CD14-positive monocyte (primary cell): ENCODE measurements at regions not wholly inside any gene's neighbourhood (a gene's known extent, or its start where the extent isn't known, plus 50 kb on each side); places are given as distances from the start of the nearest gene placed in this dataset.
A peak's percentile ranks its signal among the peaks of the same experiment; 100 is the strongest.

ENCODE experiments used
- DNase-seq, 3 donors: peaks; one replicate each; pipeline ENCODE4 v3.0.0-alpha.2; 2011 to 2022
- H2AFZ ChIP-seq: 2 replicates; pipeline ENCODE4 v1.6.0; 2012; ENCODE audit warnings: mild to moderate bottlenecking, low read depth, low read length, inconsistent platforms; ENCODE audit not compliant: insufficient read depth, poor library complexity, severe bottlenecking
- H3K27ac ChIP-seq, 2 donors: 1 replicate in 1 of 2; 2 replicates in 1 of 2; pipeline ENCODE4 v1.5.1; 2012 to 2013; ENCODE audit warnings: low read length in 2 of 2, control low read depth in 1 of 2, inconsistent platforms in 1 of 2, low read depth in 1 of 2, mild to moderate bottlenecking in 1 of 2
- H3K27me3 ChIP-seq, 2 donors: one replicate each; pipeline versions ENCODE4 v1.6.0 to v1.6.1; 2011 to 2013; ENCODE audit warnings: low read length in 2 of 2; ENCODE audit not compliant: control insufficient read depth in 2 of 2, insufficient read depth in 2 of 2
- H3K36me3 ChIP-seq, 2 donors: replicated peaks in 1 of 2; 1 replicate in 1 of 2; 2 replicates in 1 of 2; pipeline versions ENCODE4 v1.5.1 to v1.6.1; 2012 to 2013; ENCODE audit warnings: low read length in 2 of 2, control low read depth in 1 of 2, inconsistent platforms in 1 of 2, mild to moderate bottlenecking in 1 of 2; ENCODE audit not compliant: insufficient read depth in 2 of 2, control insufficient read depth in 1 of 2
- H3K4me1 ChIP-seq, 2 donors: 1 replicate in 1 of 2; 2 replicates in 1 of 2; pipeline versions ENCODE4 v1.5.1 to v1.6.1; 2012 to 2013; ENCODE audit warnings: low read length in 2 of 2, control low read depth in 1 of 2, inconsistent platforms in 1 of 2, mild to moderate bottlenecking in 1 of 2, moderate library complexity in 1 of 2; ENCODE audit not compliant: insufficient read depth in 2 of 2, control insufficient read depth in 1 of 2
- H3K4me2 ChIP-seq: replicated peaks from 2 replicates; pipeline ENCODE3; 2012; ENCODE audit warnings: low read length, moderate library complexity, mild to moderate bottlenecking; ENCODE audit not compliant: poor library complexity, severe bottlenecking; ENCODE audit errors: extremely low read depth
- H3K4me3 ChIP-seq, 3 experiments: fragments of 200-600 bp in 1 of 3; sonication (generic) in 1 of 3; replicated peaks in 1 of 3; 1 replicate in 2 of 3; 2 replicates in 1 of 3; pipeline ENCODE4 v1.5.1; 2011 to 2013; ENCODE audit warnings: low read length in 3 of 3, mild to moderate bottlenecking in 3 of 3, control low read depth in 2 of 3, low read depth in 2 of 3, inconsistent platforms in 1 of 3, moderate library complexity in 1 of 3
- H3K79me2 ChIP-seq: 2 replicates; pipeline ENCODE4 v1.6.0; 2012; ENCODE audit warnings: mild to moderate bottlenecking, control low read depth, inconsistent platforms, low read length, moderate library complexity; ENCODE audit not compliant: insufficient read depth
- H3K9ac ChIP-seq: 2 replicates; pipeline ENCODE4 v1.6.0; 2017; ENCODE audit warnings: low read length, mild to moderate bottlenecking; ENCODE audit not compliant: insufficient read depth, poor library complexity, severe bottlenecking
- H3K9me3 ChIP-seq, 2 donors: replicated peaks in 1 of 2; 1 replicate in 1 of 2; 2 replicates in 1 of 2; pipeline versions ENCODE4 v1.5.1 to v1.6.1; 2012 to 2013; ENCODE audit warnings: low read length in 2 of 2, control low read depth in 1 of 2; ENCODE audit not compliant: control insufficient read depth in 1 of 2, insufficient read depth in 1 of 2
- H4K20me1 ChIP-seq: 2 replicates; pipeline ENCODE4 v1.6.0; 2012; ENCODE audit warnings: mild to moderate bottlenecking, low read length, control low read depth, moderate library complexity; ENCODE audit not compliant: insufficient read depth
- H3K27ac Mint-ChIP-seq, 7 donors: one replicate each; pipeline ENCODE4 v1.8.0; 2020; ENCODE audit warnings: mild to moderate bottlenecking in 7 of 7, mixed read lengths in 7 of 7, moderate library complexity in 6 of 7, inconsistent platforms in 2 of 7
- H3K27me3 Mint-ChIP-seq, 3 donors: one replicate each; pipeline ENCODE4 v1.8.0; 2021 to 2022; ENCODE audit warnings: low read depth in 3 of 3, mild to moderate bottlenecking in 3 of 3, mixed read lengths in 3 of 3, moderate library complexity in 3 of 3, inconsistent platforms in 1 of 3
- H3K36me3 Mint-ChIP-seq, 2 donors: one replicate each; pipeline ENCODE4 v1.8.0; 2020; ENCODE audit warnings: mixed read lengths in 2 of 2, inconsistent platforms in 1 of 2, mild to moderate bottlenecking in 1 of 2
- H3K4me1 Mint-ChIP-seq: one replicate; pipeline ENCODE4 v1.8.0; 2020; ENCODE audit warnings: mild to moderate bottlenecking, mixed read lengths
- H3K4me3 Mint-ChIP-seq, 2 donors: one replicate each; pipeline ENCODE4 v1.8.0; 2020; ENCODE audit warnings: mild to moderate bottlenecking in 2 of 2, mixed read lengths in 2 of 2, moderate library complexity in 1 of 2
- H3K9me3 Mint-ChIP-seq, 7 donors: one replicate each; pipeline ENCODE4 v1.8.0; 2020 to 2022; ENCODE audit warnings: mixed read lengths in 7 of 7, mild to moderate bottlenecking in 6 of 7, moderate library complexity in 6 of 7, inconsistent platforms in 2 of 7
- WGBS: methylation state at CpG from one replicate; pipeline ENCODE4 v1.1.5; 2013; ENCODE audit warnings: missing lambda C conversion rate; ENCODE audit not compliant: insufficient coverage; 5-methylcytosine and 5-hydroxymethylcytosine counted together
- intact Hi-C, 2 donors: fragments of 100-400 bp; cut with micrococcal nuclease; formaldehyde crosslinking; loops; one replicate each; pipeline versions ENCODE4 v1.15.0 to v1.15.1; 2023
- TF ChIP-seq, protein P1 (sequence below): fragments of 200-600 bp; IDR thresholded peaks from one replicate; pipeline ENCODE4 v1.8.0; 2022; ENCODE audit warnings: antibody characterized with exemption, mild to moderate bottlenecking

DNA sequence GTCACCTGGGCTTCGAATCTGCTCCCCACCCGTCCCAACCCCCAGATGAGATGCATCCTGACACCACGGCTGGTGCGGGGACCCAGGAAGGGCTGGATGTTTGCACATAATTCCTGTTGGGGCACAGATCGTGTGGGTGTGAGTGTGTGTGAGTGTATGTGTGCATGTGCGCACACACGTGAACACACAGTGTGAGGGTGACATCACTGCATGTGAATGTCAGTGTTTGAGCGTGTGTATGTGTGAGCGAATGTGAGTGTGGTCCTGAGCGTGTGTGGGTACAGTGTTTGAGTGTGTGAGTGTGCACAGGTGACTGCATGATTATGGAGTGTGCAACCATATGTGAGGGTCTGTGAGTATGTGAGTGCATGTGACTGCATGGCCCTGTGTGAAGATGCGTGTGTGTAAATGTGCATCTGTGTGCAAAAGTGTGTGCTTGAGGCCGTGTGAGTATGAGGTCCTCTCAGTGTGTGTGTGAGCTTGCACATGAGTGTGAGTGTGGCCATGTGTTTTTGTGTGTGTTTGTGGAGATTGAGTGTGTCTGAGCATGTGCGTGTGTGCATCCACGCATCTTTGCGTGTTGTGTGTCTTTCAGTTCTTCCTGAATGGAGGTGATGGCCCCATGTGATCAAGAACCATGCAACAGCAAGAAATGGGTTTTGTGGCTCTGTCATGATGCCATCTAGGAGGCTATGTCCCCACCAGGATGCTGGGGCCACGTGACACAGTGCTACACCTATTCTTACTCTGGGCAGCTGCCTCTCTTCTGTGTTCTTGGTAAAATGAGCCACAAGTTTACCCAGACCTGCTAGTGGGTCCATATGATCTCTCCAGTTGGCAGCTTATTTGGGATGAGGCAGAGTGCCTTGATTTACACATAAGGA is 70.5 kb upstream of the GCSH start:
- Histone ChIP-seq H3K27me3 (no peaks in the 10 kb centered on the region), H2AFZ (no peak overlapping the region), H3K9me3 (no peaks in the 10 kb centered on the region), H3K4me3 (no peak overlapping the region), H4K20me1 (no peaks in the 10 kb centered on the region), H3K4me1 (no peaks in the 10 kb centered on the region), H3K4me2 (no peak overlapping the region), H3K36me3 (no peaks in the 10 kb centered on the region), H3K79me2 (no peaks in the 10 kb centered on the region), H3K27ac (no peak overlapping the region), H3K9ac (no peak overlapping the region)
- no peak for DNase-seq
- intact Hi-C loops, result no loop called here
- no peaks in the 10 kb centered on the region for H3K4me1 Mint-ChIP-seq
- H3K27ac Mint-ChIP-seq, result no peak overlapping the region
- no peak overlapping the region for H3K4me3 Mint-ChIP-seq
- H3K9me3 Mint-ChIP-seq, result peaks cover 0 to 9% (median 0%) of the 10 kb centered on the region in 7 donors
- TF ChIP-seq, protein P1, sequence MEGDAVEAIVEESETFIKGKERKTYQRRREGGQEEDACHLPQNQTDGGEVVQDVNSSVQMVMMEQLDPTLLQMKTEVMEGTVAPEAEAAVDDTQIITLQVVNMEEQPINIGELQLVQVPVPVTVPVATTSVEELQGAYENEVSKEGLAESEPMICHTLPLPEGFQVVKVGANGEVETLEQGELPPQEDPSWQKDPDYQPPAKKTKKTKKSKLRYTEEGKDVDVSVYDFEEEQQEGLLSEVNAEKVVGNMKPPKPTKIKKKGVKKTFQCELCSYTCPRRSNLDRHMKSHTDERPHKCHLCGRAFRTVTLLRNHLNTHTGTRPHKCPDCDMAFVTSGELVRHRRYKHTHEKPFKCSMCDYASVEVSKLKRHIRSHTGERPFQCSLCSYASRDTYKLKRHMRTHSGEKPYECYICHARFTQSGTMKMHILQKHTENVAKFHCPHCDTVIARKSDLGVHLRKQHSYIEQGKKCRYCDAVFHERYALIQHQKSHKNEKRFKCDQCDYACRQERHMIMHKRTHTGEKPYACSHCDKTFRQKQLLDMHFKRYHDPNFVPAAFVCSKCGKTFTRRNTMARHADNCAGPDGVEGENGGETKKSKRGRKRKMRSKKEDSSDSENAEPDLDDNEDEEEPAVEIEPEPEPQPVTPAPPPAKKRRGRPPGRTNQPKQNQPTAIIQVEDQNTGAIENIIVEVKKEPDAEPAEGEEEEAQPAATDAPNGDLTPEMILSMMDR, result no peak
- peaks cover 5 to 6% (median 5%) of the 10 kb centered on the region in 3 donors for H3K27me3 Mint-ChIP-seq
- WGBS, result 87% methylated on average over 14 of the region's 16 CpGs
- no peaks in the 10 kb centered on the region for H3K36me3 Mint-ChIP-seq

DNA sequence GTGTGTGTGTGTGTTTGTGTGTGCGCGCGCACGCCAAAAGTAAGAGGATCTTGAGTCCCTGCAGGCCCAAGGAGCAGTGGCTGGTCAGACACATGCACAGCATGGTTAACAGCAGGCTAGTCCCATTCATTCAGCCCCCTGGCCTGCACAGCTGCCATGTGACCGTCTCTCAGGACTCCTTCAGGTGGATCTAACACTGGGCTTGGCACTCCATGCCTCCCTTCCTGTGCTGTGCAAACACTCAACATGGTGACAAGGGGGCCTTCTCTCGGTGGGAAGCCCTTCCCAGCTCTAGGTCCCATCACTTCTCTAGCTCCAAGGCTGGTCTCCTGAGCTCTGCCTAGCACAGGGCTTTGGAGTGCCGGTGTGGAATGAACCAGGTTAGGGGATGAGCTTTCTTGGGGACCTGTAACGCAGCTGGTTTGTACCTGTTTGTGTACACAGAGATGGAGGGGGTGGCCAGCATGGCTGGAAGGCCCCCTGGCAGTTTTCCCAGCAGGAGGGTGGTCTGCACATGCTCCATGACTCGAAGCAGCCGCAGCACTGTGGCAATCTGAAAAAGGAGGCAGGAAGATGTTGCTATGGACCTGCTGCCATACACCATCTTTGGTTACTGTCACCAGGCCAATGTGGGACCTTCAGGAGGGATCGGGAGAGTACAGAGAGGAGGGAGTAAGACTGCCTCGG is 69.4 kb upstream of the GCSH start:
- 77% methylated on average over 9 of the region's 12 CpGs for WGBS

More for the DNA sequence above, 69.4 kb upstream of the GCSH start:
- Histone ChIP-seq H3K4me3 (no peak overlapping the region), H3K36me3 (no peaks in the 10 kb centered on the region), H3K4me2 (no peak overlapping the region), H3K27ac (no peak overlapping the region), H3K79me2 (no peaks in the 10 kb centered on the region), H2AFZ (no peak overlapping the region), H3K4me1 (no peaks in the 10 kb centered on the region), H3K9ac (no peak overlapping the region), H3K27me3 (no peaks in the 10 kb centered on the region), H3K9me3 (no peaks in the 10 kb centered on the region), H4K20me1 (no peaks in the 10 kb centered on the region)
- H3K27ac Mint-ChIP-seq, result peak overlapping the region in 1 of 7 donors; percentile 15
- no peaks in the 10 kb centered on the region for H3K36me3 Mint-ChIP-seq
- peaks cover 4 to 6% (median 5%) of the 10 kb centered on the region in 3 donors for H3K27me3 Mint-ChIP-seq
- peaks cover 0 to 11% (median 0%) of the 10 kb centered on the region in 7 donors for H3K9me3 Mint-ChIP-seq
- no peak for DNase-seq
- TF ChIP-seq, protein P1, result no peak
- H3K4me3 Mint-ChIP-seq, result no peak overlapping the region
- no peaks in the 10 kb centered on the region for H3K4me1 Mint-ChIP-seq
- intact Hi-C loops, result no loop called here
